HG02759 (cell line): ENCODE measurements at regions not wholly inside any gene's neighbourhood (a gene's known extent, or its start where the extent isn't known, plus 50 kb on each side); places are given as distances from the start of the nearest gene placed in this dataset.

Experiments used
- ATAC-seq: cut with Tn5 transposase; IDR thresholded peaks from one replicate; pipeline ENCODE4 v1.9.1; 2021; ENCODE audit warnings: mild to moderate bottlenecking, moderate library complexity; ENCODE audit not compliant: unreplicated experiment

GRCh38 chr10:33402220-33403073 is 68.0 kb upstream of the NRP1 start:
- no peak for ATAC-seq

GRCh38 chr10:33401300-33401699 is 66.8 kb upstream of the NRP1 start:
- no peak for ATAC-seq

- ATAC-seq: no peak
Measured at GRCh38 chr10:33398796-33399195, 64.3 kb upstream of the NRP1 start.

- ATAC-seq: no peak
Measured at GRCh38 chr10:33396938-33397337, 62.5 kb upstream of the NRP1 start.

GRCh38 chr10:33396279-33396678 is 61.8 kb upstream of the NRP1 start:
- ATAC-seq: no peak

- no peak for ATAC-seq
Measured at GRCh38 chr10:33395201-33395600, 60.7 kb upstream of the NRP1 start.

GRCh38 chr10:33392706-33393105 is 58.2 kb upstream of the NRP1 start:
- no peak for ATAC-seq

- no peak for ATAC-seq
Measured at GRCh38 chr10:33391611-33392465, 57.4 kb upstream of the NRP1 start.

GRCh38 chr10:33390046-33390445 is 55.6 kb upstream of the NRP1 start:
- ATAC-seq: no peak

GRCh38 chr10:33388785-33389184 is 54.3 kb upstream of the NRP1 start:
- no peak for ATAC-seq

GRCh38 chr10:33388382-33388781 is 53.9 kb upstream of the NRP1 start:
- no peak for ATAC-seq

- ATAC-seq: no peak
Measured at GRCh38 chr10:33387720-33388119, 53.3 kb upstream of the NRP1 start.

- no peak for ATAC-seq
Measured at GRCh38 chr10:33386926-33387325, 52.5 kb upstream of the NRP1 start.

- ATAC-seq: no peak
Measured at GRCh38 chr10:33385686-33386085, 51.2 kb upstream of the NRP1 start.

- ATAC-seq: no peak
Measured at GRCh38 chr10:33385015-33385414, 50.5 kb upstream of the NRP1 start.
